ENCODE measurements at regions not wholly inside any gene's neighbourhood (a gene's known extent, or its start where the extent isn't known, plus 50 kb on each side); places are given as distances from the start of the nearest gene placed in this dataset.
A peak's percentile ranks its signal among the peaks of the same experiment; 100 is the strongest.

- Histone ChIP-seq H3K4me3 (no peak overlapping the region), H3K4me1 (peaks cover 75% of the 10 kb centered on the region), H3K36me3 (no peaks in the 10 kb centered on the region), H3K9me3 (no peaks in the 10 kb centered on the region), H3K27me3 (ENCODE audit: low read depth) (no peaks in the 10 kb centered on the region), H3K27ac (no peak overlapping the region)
- no peak for TF ChIP-seq CTCF (IDR thresholded peaks at IDR 0.05)
- ATAC-seq (no peak), DNase-seq (no peak)
- intact Hi-C loops (cut with DNase I), result no loop called here
Observed at GRCh38 chr9:110068212-110068611, 139.7 kb downstream of the C9orf152 start.

GRCh38 chr9:110069326-110070248, 138.4 kb downstream of the C9orf152 start:
- ATAC-seq (peak; percentile 66 to 69), DNase-seq (peak; percentile 66)
- H3K4me3 ChIP-seq, result no peak overlapping the region
- no peaks in the 10 kb centered on the region for H3K36me3 ChIP-seq
- no peak for TF ChIP-seq CTCF (IDR thresholded peaks at IDR 0.05)
- intact Hi-C loops (cut with DNase I), result no loop called here
- no peaks in the 10 kb centered on the region for H3K27me3 ChIP-seq (ENCODE audit: low read depth)
- peaks cover 71% of the 10 kb centered on the region for H3K4me1 ChIP-seq
- no peak overlapping the region for H3K27ac ChIP-seq
- no peaks in the 10 kb centered on the region for H3K9me3 ChIP-seq

- peaks cover 41% of the 10 kb centered on the region for H3K4me1 ChIP-seq
- H3K4me3 ChIP-seq, result no peak overlapping the region
- H3K27ac ChIP-seq, result no peak overlapping the region
- no peaks in the 10 kb centered on the region for H3K36me3 ChIP-seq
- H3K9me3 ChIP-seq, result no peaks in the 10 kb centered on the region
- TF ChIP-seq CTCF (IDR thresholded peaks at IDR 0.05), result no peak
- intact Hi-C loops (cut with DNase I), result no loop called here
- DNase-seq (no peak), ATAC-seq (no peak)
- H3K27me3 ChIP-seq (ENCODE audit: low read depth), result no peaks in the 10 kb centered on the region
Observed at GRCh38 chr9:110072597-110073355, 135.2 kb downstream of the C9orf152 start.

- no peaks in the 10 kb centered on the region for H3K9me3 ChIP-seq
- no peak for TF ChIP-seq CTCF (IDR thresholded peaks at IDR 0.05)
- no peaks in the 10 kb centered on the region for H3K36me3 ChIP-seq
- ATAC-seq (peak; percentile 46 to 56), DNase-seq (no peak)
- H3K4me1 ChIP-seq, result peaks cover 42% of the 10 kb centered on the region
- no peak overlapping the region for H3K4me3 ChIP-seq
- no peaks in the 10 kb centered on the region for H3K27me3 ChIP-seq (ENCODE audit: low read depth)
- no peak overlapping the region for H3K27ac ChIP-seq
- intact Hi-C loops (cut with DNase I), result no loop called here
Observed at GRCh38 chr9:110073356-110073905, 134.5 kb downstream of the C9orf152 start.

GRCh38 chr9:110076894-110077725, 130.8 kb downstream of the C9orf152 start:
- H3K4me1 ChIP-seq, result peaks cover 52% of the 10 kb centered on the region
- H3K27ac ChIP-seq, result no peak overlapping the region
- ATAC-seq (peak in 1 of 2 donors; percentile 38), DNase-seq (no peak)
- TF ChIP-seq CTCF (IDR thresholded peaks at IDR 0.05), result no peak
- intact Hi-C loops (cut with DNase I), result no loop called here
- no peaks in the 10 kb centered on the region for H3K9me3 ChIP-seq
- H3K4me3 ChIP-seq, result no peak overlapping the region
- H3K36me3 ChIP-seq, result no peaks in the 10 kb centered on the region
- H3K27me3 ChIP-seq (ENCODE audit: low read depth), result no peaks in the 10 kb centered on the region
